ENCODE measurements at regions not wholly inside any gene's neighbourhood (a gene's known extent, or its start where the extent isn't known, plus 50 kb on each side); places are given as distances from the start of the nearest gene placed in this dataset.

DNA sequence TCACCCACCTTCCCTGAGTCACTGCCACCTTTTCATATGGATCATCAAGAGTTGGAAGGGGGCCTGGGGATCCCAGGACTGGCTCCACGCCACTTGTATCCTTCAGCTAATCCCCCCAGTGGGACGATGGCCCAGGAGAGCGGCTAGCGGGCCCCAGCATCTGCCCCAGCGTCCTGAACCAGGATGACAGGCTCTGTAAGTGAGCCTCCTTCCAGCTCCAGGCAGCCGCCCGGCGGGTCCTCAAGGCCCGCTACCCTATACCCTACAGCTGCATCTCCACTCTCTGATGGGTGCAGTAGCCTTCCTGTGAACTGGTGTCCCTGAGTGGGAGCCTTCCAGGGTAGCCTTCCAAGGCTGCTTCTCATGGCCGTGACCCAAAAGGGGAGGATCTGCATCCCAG, 183.1 kb downstream of the ATG4C start:
- TF ChIP-seq, protein P1, sequence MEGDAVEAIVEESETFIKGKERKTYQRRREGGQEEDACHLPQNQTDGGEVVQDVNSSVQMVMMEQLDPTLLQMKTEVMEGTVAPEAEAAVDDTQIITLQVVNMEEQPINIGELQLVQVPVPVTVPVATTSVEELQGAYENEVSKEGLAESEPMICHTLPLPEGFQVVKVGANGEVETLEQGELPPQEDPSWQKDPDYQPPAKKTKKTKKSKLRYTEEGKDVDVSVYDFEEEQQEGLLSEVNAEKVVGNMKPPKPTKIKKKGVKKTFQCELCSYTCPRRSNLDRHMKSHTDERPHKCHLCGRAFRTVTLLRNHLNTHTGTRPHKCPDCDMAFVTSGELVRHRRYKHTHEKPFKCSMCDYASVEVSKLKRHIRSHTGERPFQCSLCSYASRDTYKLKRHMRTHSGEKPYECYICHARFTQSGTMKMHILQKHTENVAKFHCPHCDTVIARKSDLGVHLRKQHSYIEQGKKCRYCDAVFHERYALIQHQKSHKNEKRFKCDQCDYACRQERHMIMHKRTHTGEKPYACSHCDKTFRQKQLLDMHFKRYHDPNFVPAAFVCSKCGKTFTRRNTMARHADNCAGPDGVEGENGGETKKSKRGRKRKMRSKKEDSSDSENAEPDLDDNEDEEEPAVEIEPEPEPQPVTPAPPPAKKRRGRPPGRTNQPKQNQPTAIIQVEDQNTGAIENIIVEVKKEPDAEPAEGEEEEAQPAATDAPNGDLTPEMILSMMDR (conservative IDR thresholded peaks at IDR 0.05) = no peak
- no peak for TF ChIP-seq EZH2 (IDR thresholded peaks at IDR 0.05; ENCODE audit: low read depth)
